ENCODE measurements at regions not wholly inside any gene's neighbourhood (a gene's known extent, or its start where the extent isn't known, plus 50 kb on each side); places are given as distances from the start of the nearest gene placed in this dataset.

DNA sequence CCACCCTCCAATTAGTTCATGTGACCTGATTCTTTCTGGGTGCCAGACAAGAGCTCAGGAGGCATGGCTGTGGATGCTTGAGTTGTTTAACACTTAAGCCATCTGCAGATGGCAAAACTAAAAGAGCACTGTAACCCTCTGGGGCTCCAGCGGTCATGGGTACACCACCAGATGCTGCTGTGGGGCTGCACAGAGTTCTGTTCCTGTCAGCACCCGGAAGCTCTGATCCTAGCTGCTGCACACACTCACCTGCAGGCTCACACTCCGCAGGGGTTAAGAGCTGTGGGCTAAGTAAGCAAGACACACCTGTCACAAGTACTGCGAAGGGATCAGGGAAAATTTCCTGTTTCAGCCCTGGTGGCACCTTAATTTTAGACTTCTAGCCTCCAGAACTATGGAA lies 307.8 kb downstream of the C11orf87 start:
- ChIA-PET POLR2A (ENCODE audit: partially characterized antibody) (no interaction called here), CTCF (ENCODE audit: partially characterized antibody) (no interaction called here)
- H3K27me3 ChIP-seq (ENCODE audit: insufficient read depth, low read length), result no peaks in the 10 kb centered on the region
- H3K4me3 Mint-ChIP-seq, result no peak overlapping the region
- H3K9me3 ChIP-seq (ENCODE audit: control insufficient read depth in 1 of 2, low read length in 2 of 2), result no peaks in the 10 kb centered on the region
- H3K4me3 ChIP-seq (ENCODE audit: low read length in 2 of 2), result no peak overlapping the region
- intact Hi-C loops (cut with micrococcal nuclease), result no loop called here
- H3K27ac Mint-ChIP-seq, result no peak overlapping the region
- H3K4me1 Mint-ChIP-seq, result no peaks in the 10 kb centered on the region
- H3K27me3 Mint-ChIP-seq, result no peaks in the 10 kb centered on the region
- no peaks in the 10 kb centered on the region for H3K4me1 ChIP-seq (ENCODE audit: insufficient read depth, low read length)
- no peaks in the 10 kb centered on the region for H3K36me3 ChIP-seq (ENCODE audit: insufficient read depth, low read length)
- H3K9me3 Mint-ChIP-seq, result peaks cover 0 to 7% (median 2%) of the 10 kb centered on the region in 8 donors
- DNase-seq, result no peak
- H3K36me3 Mint-ChIP-seq, result no peaks in the 10 kb centered on the region
- H3K27ac ChIP-seq (ENCODE audit: low read depth, low read length), result no peak overlapping the region

GRCh38 chr11:109730669-109731068 lies 308.7 kb downstream of the C11orf87 start:
- Histone ChIP-seq H3K9me3 (ENCODE audit: control insufficient read depth in 1 of 2, low read length in 2 of 2) (no peaks in the 10 kb centered on the region), H3K27me3 (ENCODE audit: insufficient read depth, low read length) (no peaks in the 10 kb centered on the region), H3K4me1 (ENCODE audit: insufficient read depth, low read length) (no peaks in the 10 kb centered on the region), H3K36me3 (ENCODE audit: insufficient read depth, low read length) (no peaks in the 10 kb centered on the region), H3K4me3 (ENCODE audit: low read length in 2 of 2) (no peak overlapping the region), H3K27ac (ENCODE audit: low read depth, low read length) (no peak overlapping the region)
- H3K4me1 Mint-ChIP-seq, result no peaks in the 10 kb centered on the region
- no peaks in the 10 kb centered on the region for H3K27me3 Mint-ChIP-seq
- peaks cover 0 to 9% (median under 1%) of the 10 kb centered on the region in 8 donors for H3K9me3 Mint-ChIP-seq
- no peak overlapping the region for H3K4me3 Mint-ChIP-seq
- DNase-seq, result no peak
- no peaks in the 10 kb centered on the region for H3K36me3 Mint-ChIP-seq
- CTCF ChIA-PET (ENCODE audit: partially characterized antibody), result no interaction called here
- POLR2A ChIA-PET (ENCODE audit: partially characterized antibody), result no interaction called here
- intact Hi-C loops (cut with micrococcal nuclease), result no loop called here
- no peak overlapping the region for H3K27ac Mint-ChIP-seq

DNA sequence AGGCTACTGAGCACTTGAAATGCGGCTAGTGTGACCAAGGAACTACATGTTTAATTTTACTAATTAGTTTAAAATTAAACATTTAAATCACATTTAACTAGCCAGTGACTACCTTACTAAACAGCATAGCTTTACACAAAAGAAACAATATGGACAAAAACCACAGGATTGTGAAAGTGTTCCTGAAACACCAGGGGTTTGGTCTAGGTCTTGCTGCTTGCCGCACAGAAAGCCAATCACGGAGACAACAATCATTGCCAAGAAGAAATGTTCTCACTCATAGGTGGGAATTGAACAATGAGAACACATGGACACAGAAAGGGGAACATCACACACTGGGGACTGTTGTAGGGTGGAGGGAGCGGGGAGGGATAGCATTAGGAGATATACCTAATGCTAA lies 309.5 kb downstream of the C11orf87 start:
- no peak for DNase-seq
- H3K9me3 ChIP-seq (ENCODE audit: control insufficient read depth in 1 of 2, low read length in 2 of 2), result no peaks in the 10 kb centered on the region
- no peak overlapping the region for H3K27ac Mint-ChIP-seq
- ChIA-PET POLR2A (ENCODE audit: partially characterized antibody) (no interaction called here), CTCF (ENCODE audit: partially characterized antibody) (no interaction called here)
- H3K27me3 Mint-ChIP-seq, result no peaks in the 10 kb centered on the region
- no peak overlapping the region for H3K4me3 Mint-ChIP-seq
- no peak overlapping the region for H3K27ac ChIP-seq (ENCODE audit: low read depth, low read length)
- no peaks in the 10 kb centered on the region for H3K36me3 ChIP-seq (ENCODE audit: insufficient read depth, low read length)
- no peaks in the 10 kb centered on the region for H3K36me3 Mint-ChIP-seq
- intact Hi-C loops (cut with micrococcal nuclease), result no loop called here
- no peaks in the 10 kb centered on the region for H3K27me3 ChIP-seq (ENCODE audit: insufficient read depth, low read length)
- no peaks in the 10 kb centered on the region for H3K4me1 Mint-ChIP-seq
- H3K4me1 ChIP-seq (ENCODE audit: insufficient read depth, low read length), result no peaks in the 10 kb centered on the region
- H3K4me3 ChIP-seq (ENCODE audit: low read length in 2 of 2), result no peak overlapping the region
- H3K9me3 Mint-ChIP-seq, result peaks cover 0 to 9% (median 2%) of the 10 kb centered on the region in 8 donors

- H3K27ac ChIP-seq (ENCODE audit: low read depth, low read length), result no peak overlapping the region
- DNase-seq, result no peak
- H3K4me1 ChIP-seq (ENCODE audit: insufficient read depth, low read length), result no peaks in the 10 kb centered on the region
- Mint-ChIP-seq H3K4me3 (no peak overlapping the region), H3K27ac (no peak overlapping the region), H3K4me1 (no peaks in the 10 kb centered on the region), H3K36me3 (no peaks in the 10 kb centered on the region), H3K27me3 (no peaks in the 10 kb centered on the region), H3K9me3 (peaks cover 0 to 9% (median 2%) of the 10 kb centered on the region in 8 donors)
- H3K9me3 ChIP-seq (ENCODE audit: control insufficient read depth in 1 of 2, low read length in 2 of 2), result no peaks in the 10 kb centered on the region
- no peak overlapping the region for H3K4me3 ChIP-seq (ENCODE audit: low read length in 2 of 2)
- CTCF ChIA-PET (ENCODE audit: partially characterized antibody), result no interaction called here
- intact Hi-C loops (cut with micrococcal nuclease), result no loop called here
- H3K27me3 ChIP-seq (ENCODE audit: insufficient read depth, low read length), result no peaks in the 10 kb centered on the region
- H3K36me3 ChIP-seq (ENCODE audit: insufficient read depth, low read length), result no peaks in the 10 kb centered on the region
- POLR2A ChIA-PET (ENCODE audit: partially characterized antibody), result no interaction called here
Measured at GRCh38 chr11:109733245-109733644, 311.3 kb downstream of the C11orf87 start.

- POLR2A ChIA-PET (ENCODE audit: partially characterized antibody), result no interaction called here
- no peaks in the 10 kb centered on the region for H3K9me3 ChIP-seq (ENCODE audit: control insufficient read depth in 1 of 2, low read length in 2 of 2)
- intact Hi-C loops (cut with micrococcal nuclease), result no loop called here
Measured at GRCh38 chr11:109734566-109734965, 312.6 kb downstream of the C11orf87 start.

DNA sequence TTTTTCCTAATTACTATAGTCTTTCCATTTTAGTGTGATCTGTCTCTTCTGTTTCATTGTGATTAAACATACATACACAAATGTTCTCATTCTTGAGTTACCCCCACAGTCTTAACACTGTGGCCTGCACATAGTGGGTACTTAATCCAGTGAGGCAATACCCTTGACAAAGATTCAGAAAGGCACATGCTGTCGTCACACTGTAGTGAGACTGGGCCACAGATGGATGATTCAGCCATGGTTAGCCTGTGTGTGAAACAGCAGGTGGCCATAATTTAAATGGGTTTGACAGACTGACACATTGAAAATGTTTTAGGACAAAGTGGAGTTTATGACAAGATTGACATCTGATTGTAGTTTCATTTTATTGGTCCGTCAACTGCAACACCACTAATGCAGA lies 313.1 kb downstream of the C11orf87 start:
- peaks cover 0 to 7% (median 3%) of the 10 kb centered on the region in 8 donors for H3K9me3 Mint-ChIP-seq
- H3K4me3 ChIP-seq (ENCODE audit: low read length in 2 of 2), result no peak overlapping the region
- H3K36me3 ChIP-seq (ENCODE audit: insufficient read depth, low read length), result no peaks in the 10 kb centered on the region
- no peaks in the 10 kb centered on the region for H3K4me1 Mint-ChIP-seq
- CTCF ChIA-PET (ENCODE audit: partially characterized antibody), result no interaction called here
- POLR2A ChIA-PET (ENCODE audit: partially characterized antibody), result no interaction called here
- no peak overlapping the region for H3K27ac Mint-ChIP-seq
- H3K36me3 Mint-ChIP-seq, result no peaks in the 10 kb centered on the region
- no peaks in the 10 kb centered on the region for H3K4me1 ChIP-seq (ENCODE audit: insufficient read depth, low read length)
- no peak overlapping the region for H3K4me3 Mint-ChIP-seq
- no peak for DNase-seq
- H3K9me3 ChIP-seq (ENCODE audit: control insufficient read depth in 1 of 2, low read length in 2 of 2), result no peaks in the 10 kb centered on the region
- no peak overlapping the region for H3K27ac ChIP-seq (ENCODE audit: low read depth, low read length)
- intact Hi-C loops (cut with micrococcal nuclease), result no loop called here
- H3K27me3 ChIP-seq (ENCODE audit: insufficient read depth, low read length), result no peaks in the 10 kb centered on the region
- no peaks in the 10 kb centered on the region for H3K27me3 Mint-ChIP-seq

More at GRCh38 chr11:109734566-109734965, 312.6 kb downstream of the C11orf87 start:
- no peak overlapping the region for H3K4me3 ChIP-seq (ENCODE audit: low read length in 2 of 2)
- DNase-seq, result no peak
- Mint-ChIP-seq H3K36me3 (no peaks in the 10 kb centered on the region), H3K4me3 (no peak overlapping the region), H3K27ac (no peak overlapping the region), H3K27me3 (no peaks in the 10 kb centered on the region), H3K4me1 (no peaks in the 10 kb centered on the region), H3K9me3 (peaks cover 0 to 9% (median 3%) of the 10 kb centered on the region in 8 donors)
- H3K36me3 ChIP-seq (ENCODE audit: insufficient read depth, low read length), result no peaks in the 10 kb centered on the region
- no peak overlapping the region for H3K27ac ChIP-seq (ENCODE audit: low read depth, low read length)
- H3K4me1 ChIP-seq (ENCODE audit: insufficient read depth, low read length), result no peaks in the 10 kb centered on the region
- CTCF ChIA-PET (ENCODE audit: partially characterized antibody), result no interaction called here
- no peaks in the 10 kb centered on the region for H3K27me3 ChIP-seq (ENCODE audit: insufficient read depth, low read length)

DNA sequence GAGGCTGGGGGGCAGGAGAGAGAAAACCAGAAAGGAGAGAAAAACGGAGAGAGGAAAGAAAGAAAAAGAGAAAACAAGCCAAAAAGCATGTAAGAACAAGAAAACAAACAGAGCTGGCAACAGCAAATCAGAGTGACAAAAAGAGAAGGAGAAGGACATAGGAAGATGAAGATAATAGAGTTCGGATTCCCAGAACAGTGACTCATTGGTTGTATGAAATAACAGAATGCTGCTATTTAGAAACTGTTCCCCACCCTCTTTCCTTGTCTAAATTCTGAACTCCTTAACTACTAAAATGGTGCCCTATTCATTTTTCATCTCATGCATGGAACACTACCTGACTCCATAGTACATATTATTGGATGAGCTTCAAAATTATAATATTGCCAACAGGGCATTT lies 317.4 kb downstream of the C11orf87 start:
- Histone ChIP-seq H3K36me3 (ENCODE audit: insufficient read depth, low read length) (no peaks in the 10 kb centered on the region), H3K27me3 (ENCODE audit: insufficient read depth, low read length) (no peaks in the 10 kb centered on the region), H3K27ac (ENCODE audit: low read depth, low read length) (no peak overlapping the region), H3K9me3 (ENCODE audit: control insufficient read depth in 1 of 2, low read length in 2 of 2) (no peaks in the 10 kb centered on the region), H3K4me3 (ENCODE audit: low read length in 2 of 2) (no peak overlapping the region), H3K4me1 (ENCODE audit: insufficient read depth, low read length) (no peaks in the 10 kb centered on the region)
- POLR2A ChIA-PET (ENCODE audit: partially characterized antibody), result no interaction called here
- no peak overlapping the region for H3K27ac Mint-ChIP-seq
- no peaks in the 10 kb centered on the region for H3K4me1 Mint-ChIP-seq
- intact Hi-C loops (cut with micrococcal nuclease), result no loop called here
- no peak for DNase-seq
- H3K27me3 Mint-ChIP-seq, result no peaks in the 10 kb centered on the region
- CTCF ChIA-PET (ENCODE audit: partially characterized antibody), result no interaction called here
- H3K4me3 Mint-ChIP-seq, result no peak overlapping the region
- H3K9me3 Mint-ChIP-seq, result peaks cover 0 to 4% (median 2%) of the 10 kb centered on the region in 8 donors
- no peaks in the 10 kb centered on the region for H3K36me3 Mint-ChIP-seq

DNA sequence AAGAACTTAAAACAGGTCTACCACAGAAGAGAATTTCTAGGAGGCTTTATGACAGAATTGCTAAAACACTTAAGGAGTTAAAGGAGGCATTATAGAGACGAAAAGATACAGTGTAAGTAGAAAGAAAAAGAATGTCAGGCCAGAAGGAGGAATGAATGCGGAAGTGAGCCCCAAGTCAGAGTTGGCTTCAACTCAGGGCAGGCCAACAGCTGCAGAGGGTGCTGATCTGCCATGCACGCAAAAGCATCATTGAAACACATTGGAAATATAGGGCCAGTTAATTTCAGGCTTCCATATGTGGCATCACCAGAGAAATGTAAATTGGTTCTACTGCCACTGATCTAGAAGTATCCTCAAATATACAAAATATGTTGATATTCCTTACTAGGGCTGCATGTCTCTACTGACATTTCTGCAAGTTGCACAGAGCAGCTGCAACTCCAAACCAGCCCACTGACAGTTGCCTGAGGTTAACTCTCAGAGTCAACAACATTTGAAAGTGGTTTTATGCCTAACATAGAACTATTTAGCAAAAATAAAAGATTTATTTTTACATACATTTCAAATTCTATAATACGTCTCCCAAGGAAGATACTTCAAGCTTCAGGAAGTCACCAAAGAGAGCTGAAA lies 324.1 kb downstream of the C11orf87 start:
- no peak for DNase-seq
- H3K36me3 ChIP-seq (ENCODE audit: insufficient read depth, low read length), result no peaks in the 10 kb centered on the region
- no peaks in the 10 kb centered on the region for H3K36me3 Mint-ChIP-seq
- peaks cover 0 to 4% (median 0%) of the 10 kb centered on the region in 8 donors for H3K9me3 Mint-ChIP-seq
- POLR2A ChIA-PET (ENCODE audit: partially characterized antibody), result no interaction called here
- intact Hi-C loops (cut with micrococcal nuclease), result no loop called here
- H3K9me3 ChIP-seq (ENCODE audit: control insufficient read depth in 1 of 2, low read length in 2 of 2), result no peaks in the 10 kb centered on the region
- H3K4me3 Mint-ChIP-seq, result no peak overlapping the region
- no peak overlapping the region for H3K4me3 ChIP-seq (ENCODE audit: low read length in 2 of 2)
- peaks cover 0 to 1% of the 10 kb centered on the region in 2 donors for H3K27me3 Mint-ChIP-seq
- no peak overlapping the region for H3K27ac Mint-ChIP-seq
- H3K4me1 ChIP-seq (ENCODE audit: insufficient read depth, low read length), result no peaks in the 10 kb centered on the region
- H3K4me1 Mint-ChIP-seq, result no peaks in the 10 kb centered on the region
- no peak overlapping the region for H3K27ac ChIP-seq (ENCODE audit: low read depth, low read length)
- H3K27me3 ChIP-seq (ENCODE audit: insufficient read depth, low read length), result no peaks in the 10 kb centered on the region
- CTCF ChIA-PET (ENCODE audit: partially characterized antibody), result no interaction called here

Measured in CD4-positive, alpha-beta memory T cell (primary cell).